Left lung (tissue), 4 donors: ENCODE measurements at regions not wholly inside any gene's neighbourhood (a gene's known extent, or its start where the extent isn't known, plus 50 kb on each side); places are given as distances from the start of the nearest gene placed in this dataset.

ENCODE experiments used
- ATAC-seq: fragments of 200-7000 bp; cut with Tn5 transposase; one replicate; pipeline ENCODE4 v1.9.1; 2020; ENCODE audit warnings: moderate library complexity
- DNase-seq, 4 donors: peaks; one replicate each; pipeline ENCODE4 v3.0.0-alpha.2; 2013 to 2020
- H3K27ac ChIP-seq, 2 donors: fragments of 200-600 bp; sonication (generic) in 1 of 2; one replicate each; pipeline versions ENCODE4 v1.5.0 to v1.8.0; 2020 to 2021
- H3K27me3 ChIP-seq, 2 donors: fragments of 200-600 bp; sonication (generic) in 1 of 2; one replicate each; pipeline versions ENCODE4 v1.5.0 to v1.8.0; 2020 to 2021
- H3K36me3 ChIP-seq, 2 donors: fragments of 200-600 bp; sonication (generic) in 1 of 2; one replicate each; pipeline versions ENCODE4 v1.5.0 to v1.8.0; 2020 to 2021
- H3K4me1 ChIP-seq, 2 donors: fragments of 200-600 bp; one replicate each; pipeline ENCODE4 v1.8.0; 2021
- H3K4me3 ChIP-seq, 2 donors: fragments of 200-600 bp; sonication (generic) in 1 of 2; one replicate each; pipeline versions ENCODE4 v1.5.0 to v1.8.0; 2020 to 2021; ENCODE audit warnings: mild to moderate bottlenecking in 1 of 2
- H3K9me3 ChIP-seq, 2 donors: fragments of 200-600 bp; sonication (generic) in 1 of 2; one replicate each; pipeline versions ENCODE4 v1.5.0 to v1.8.0; 2020 to 2021
- CTCF ChIP-seq, 2 donors: fragments of 200-600 bp; sonication (generic) in 1 of 2; IDR thresholded peaks; one replicate each; pipeline versions ENCODE4 v1.5.0 to v1.8.0; 2021; ENCODE audit warnings: antibody characterized with exemption in 2 of 2
- intact Hi-C, 2 donors: fragments of 100-400 bp; cut with DNase I; formaldehyde crosslinking; loops; one replicate each; pipeline versions ENCODE4 v1.11.2 to v1.14.2; 2022
- donor health status: DM: no; HTN: yes; CAD: no.
- donor health status: DM: no; HTN: no; CAD: no.

GRCh38 chr20:58109918-58110635 is 118.4 kb downstream of the ANKRD60 start:
- H3K27ac ChIP-seq: no peak overlapping the region
- H3K36me3 ChIP-seq: no peaks in the 10 kb centered on the region
- TF ChIP-seq CTCF (IDR thresholded peaks at IDR 0.05): no peak
- intact Hi-C loops: no loop called here
- H3K4me1 ChIP-seq: no peaks in the 10 kb centered on the region
- H3K4me3 ChIP-seq: no peak overlapping the region
- no peak for ATAC-seq
- H3K9me3 ChIP-seq: no peaks in the 10 kb centered on the region
- no peak for DNase-seq
- H3K27me3 ChIP-seq: peaks cover 0 to 14% of the 10 kb centered on the region in 2 donors

- Histone ChIP-seq H3K4me1 (no peaks in the 10 kb centered on the region), H3K36me3 (no peaks in the 10 kb centered on the region), H3K27ac (no peak overlapping the region), H3K4me3 (no peak overlapping the region), H3K9me3 (no peaks in the 10 kb centered on the region), H3K27me3 (peaks cover 0 to 6% of the 10 kb centered on the region in 2 donors)
- DNase-seq (no peak), ATAC-seq (no peak)
- no peak for TF ChIP-seq CTCF (IDR thresholded peaks at IDR 0.05)
- intact Hi-C loops: no loop called here
These were observed 119.2 kb downstream of the ANKRD60 start for GRCh38 chr20:58109126-58109880.

- intact Hi-C loops: no loop called here
- no peak for TF ChIP-seq CTCF (IDR thresholded peaks at IDR 0.05)
- DNase-seq: no peak
- no peaks in the 10 kb centered on the region for H3K36me3 ChIP-seq
- no peak for ATAC-seq
- H3K27me3 ChIP-seq: no peaks in the 10 kb centered on the region
- H3K4me1 ChIP-seq: no peaks in the 10 kb centered on the region
- no peak overlapping the region for H3K27ac ChIP-seq
- no peaks in the 10 kb centered on the region for H3K9me3 ChIP-seq
- H3K4me3 ChIP-seq: no peak overlapping the region
These were observed 120.9 kb downstream of the ANKRD60 start for GRCh38 chr20:58107533-58107932.

- ATAC-seq (no peak), DNase-seq (no peak)
- intact Hi-C loops: no loop called here
- no peak overlapping the region for H3K27ac ChIP-seq
- no peaks in the 10 kb centered on the region for H3K27me3 ChIP-seq
- no peak overlapping the region for H3K4me3 ChIP-seq
- no peaks in the 10 kb centered on the region for H3K9me3 ChIP-seq
- no peaks in the 10 kb centered on the region for H3K4me1 ChIP-seq
- TF ChIP-seq CTCF (IDR thresholded peaks at IDR 0.05): no peak
- no peaks in the 10 kb centered on the region for H3K36me3 ChIP-seq
These were observed 122.2 kb downstream of the ANKRD60 start for GRCh38 chr20:58106143-58106750.

- H3K27me3 ChIP-seq: no peaks in the 10 kb centered on the region
- no peaks in the 10 kb centered on the region for H3K4me1 ChIP-seq
- no peak overlapping the region for H3K27ac ChIP-seq
- intact Hi-C loops: no loop called here
- H3K36me3 ChIP-seq: no peaks in the 10 kb centered on the region
- ATAC-seq (no peak), DNase-seq (no peak)
- H3K4me3 ChIP-seq: no peak overlapping the region
- H3K9me3 ChIP-seq: no peaks in the 10 kb centered on the region
- TF ChIP-seq CTCF (IDR thresholded peaks at IDR 0.05): no peak
These were observed 124.5 kb downstream of the ANKRD60 start for GRCh38 chr20:58103961-58104360.
